ENCODE measurements at regions not wholly inside any gene's neighbourhood (a gene's known extent, or its start where the extent isn't known, plus 50 kb on each side); places are given as distances from the start of the nearest gene placed in this dataset.

GRCh38 chrX:20364238-20364637 is 97.5 kb upstream of the RPS6KA3 start:
- no peak for DNase-seq
- no peaks in the 10 kb centered on the region for H3K79me2 ChIP-seq (ENCODE audit: low read length)
- no peak overlapping the region for H2AFZ ChIP-seq (ENCODE audit: low read length)
- H3K27me3 ChIP-seq (ENCODE audit: low read length), result no peaks in the 10 kb centered on the region
- no peak overlapping the region; the same call in 1 of the 2 replicates for H3K27ac ChIP-seq (ENCODE audit: low read length)
- BruUV-seq (replicated peaks), result no TSS peak
- H3K4me1 ChIP-seq (ENCODE audit: insufficient read depth, low read length), result peaks cover 26% of the 10 kb centered on the region
- no peak overlapping the region for H3K4me3 ChIP-seq (ENCODE audit: low read length)
- TF ChIP-seq CTCF (conservative IDR thresholded peaks at IDR 0.05; ENCODE audit: low read depth, low read length) (no peak), EZH2phosphoT487 (IDR thresholded peaks at IDR 0.05; ENCODE audit: borderline replicate concordance, low read length) (no peak), EZH2 (IDR thresholded peaks at IDR 0.05; ENCODE audit: low read length, unreplicated experiment) (no peak)
- intact Hi-C loops (cut with micrococcal nuclease), result loop anchor here (5.0 kb wide), 2 partner anchors 78 to 153 kb away; no protein-coding TSS in a partner anchor
- H3K4me2 ChIP-seq (ENCODE audit: low read length), result no peak overlapping the region
- ChIA-PET CTCF (no interaction called here), POLR2A (ENCODE audit: unreplicated experiment) (no interaction called here)
- H3F3A ChIP-seq (ENCODE audit: low read length, unreplicated experiment), result peaks cover 9% of the 10 kb centered on the region
- H4K20me1 ChIP-seq (ENCODE audit: low read length), result no peaks in the 10 kb centered on the region
- ATAC-seq, result no peak
- no peaks in the 10 kb centered on the region for H3K9me3 ChIP-seq (ENCODE audit: low read length)
- no peaks in the 10 kb centered on the region for H3K36me3 ChIP-seq (ENCODE audit: low read depth, low read length)
- no peak overlapping the region for H3K9ac ChIP-seq (ENCODE audit: low read length)
- H3K9me2 ChIP-seq (replicated peaks; ENCODE audit: low read length), result no peaks in the 10 kb centered on the region

- Histone ChIP-seq H3K27me3 (ENCODE audit: low read length) (no peaks in the 10 kb centered on the region), H3K4me1 (ENCODE audit: insufficient read depth, low read length) (peaks cover 26% of the 10 kb centered on the region), H3K27ac (ENCODE audit: low read length) (peak overlapping the region; percentile 97), H3K9me3 (ENCODE audit: low read length) (no peaks in the 10 kb centered on the region), H3K36me3 (ENCODE audit: low read depth, low read length) (no peaks in the 10 kb centered on the region), H3F3A (ENCODE audit: low read length, unreplicated experiment) (peaks cover 9% of the 10 kb centered on the region), H3K4me3 (ENCODE audit: low read length) (peak overlapping the region; percentile 58), H3K9ac (ENCODE audit: low read length) (peak overlapping the region; percentile 70), H3K9me2 (replicated peaks; ENCODE audit: low read length) (no peaks in the 10 kb centered on the region), H3K4me2 (ENCODE audit: low read length) (peak overlapping the region; percentile 85), H3K79me2 (ENCODE audit: low read length) (no peaks in the 10 kb centered on the region), H2AFZ (ENCODE audit: low read length) (peak overlapping the region; percentile 86), H4K20me1 (ENCODE audit: low read length) (no peaks in the 10 kb centered on the region)
- intact Hi-C loops (cut with micrococcal nuclease), result loop anchor here (1.0 to 5.0 kb wide), 6 partner anchors 42 to 154 kb away; no protein-coding TSS in a partner anchor
- ChIA-PET CTCF (no interaction called here), POLR2A (ENCODE audit: unreplicated experiment) (interaction anchor here (1.0 to 1.8 kb wide), 2 partner anchors 9 to 17 kb away, joined by 4 to 13 read pairs; no protein-coding TSS in a partner anchor)
- DNase-seq (no peak), ATAC-seq (peak; percentile 14; the same call in 1 of the 2 replicates)
- TF ChIP-seq EZH2 (IDR thresholded peaks at IDR 0.05; ENCODE audit: low read length, unreplicated experiment), result no peak
- no peak for TF ChIP-seq EZH2phosphoT487 (IDR thresholded peaks at IDR 0.05; ENCODE audit: borderline replicate concordance, low read length)
- no peak for TF ChIP-seq CTCF (conservative IDR thresholded peaks at IDR 0.05; ENCODE audit: low read depth, low read length)
- BruUV-seq (replicated peaks), result TSS peak; percentile 98
Observed at GRCh38 chrX:20363275-20363674, 96.6 kb upstream of the RPS6KA3 start.

All from PC-3 (cell line).